SK-N-SH (cell line): ENCODE measurements at regions not wholly inside any gene's neighbourhood (a gene's known extent, or its start where the extent isn't known, plus 50 kb on each side); places are given as distances from the start of the nearest gene placed in this dataset.

Experiments used
- CTCF ChIP-seq: fragments of 200-600 bp; sonication (generic); IDR thresholded peaks from 2 replicates; pipeline ENCODE4 v1.6.1; 2017; ENCODE audit warnings: antibody characterized with exemption, mild to moderate bottlenecking, moderate library complexity
- EZH2phosphoT487 ChIP-seq: fragments of 200-600 bp; sonication (generic); IDR thresholded peaks from 2 replicates; pipeline ENCODE4 v1.6.1; 2017; ENCODE audit warnings: low read depth, mixed run types, mild to moderate bottlenecking, antibody characterized with exemption, moderate library complexity, borderline replicate concordance
- FOXJ3 ChIP-seq: sonication (generic); formaldehyde crosslinking; IDR thresholded peaks from 2 replicates; pipeline ENCODE4 v1.5.1; 2020; ENCODE audit warnings: mild to moderate bottlenecking, missing genetic modification reagents
- RAD21 ChIP-seq: IDR thresholded peaks from 2 replicates; pipeline ENCODE4 v1.6.1; 2012; ENCODE audit warnings: mild to moderate bottlenecking, low read length
- SIN3A ChIP-seq: IDR thresholded peaks from 2 replicates; pipeline ENCODE4 v1.6.1; 2012; ENCODE audit warnings: low read depth, mild to moderate bottlenecking, low read length, moderate library complexity, borderline replicate concordance
- YY1 ChIP-seq: IDR thresholded peaks from 2 replicates; pipeline ENCODE4 v1.4.0; 2012; ENCODE audit warnings: low read depth, mild to moderate bottlenecking
- TF ChIP-seq, protein P1 (sequence below): IDR thresholded peaks from 2 replicates; pipeline ENCODE4 v1.4.0; 2012; ENCODE audit warnings: low read depth, borderline replicate concordance
- TF ChIP-seq, protein P2 (sequence below): fragments of 150-350 bp; IDR thresholded peaks from 2 replicates; pipeline ENCODE4 v1.6.1; 2017; ENCODE audit warnings: antibody characterized with exemption, low read length, low read depth, borderline replicate concordance
- TF ChIP-seq, protein P3 (sequence below): IDR thresholded peaks from 2 replicates; pipeline ENCODE4 v1.4.0; 2012; ENCODE audit warnings: low read depth

GRCh38 chr1:5744911-5745799 lies 247.1 kb downstream of the NPHP4 start:
- no peak for TF ChIP-seq EZH2phosphoT487
- TF ChIP-seq CTCF, result no peak
- TF ChIP-seq, protein P1, sequence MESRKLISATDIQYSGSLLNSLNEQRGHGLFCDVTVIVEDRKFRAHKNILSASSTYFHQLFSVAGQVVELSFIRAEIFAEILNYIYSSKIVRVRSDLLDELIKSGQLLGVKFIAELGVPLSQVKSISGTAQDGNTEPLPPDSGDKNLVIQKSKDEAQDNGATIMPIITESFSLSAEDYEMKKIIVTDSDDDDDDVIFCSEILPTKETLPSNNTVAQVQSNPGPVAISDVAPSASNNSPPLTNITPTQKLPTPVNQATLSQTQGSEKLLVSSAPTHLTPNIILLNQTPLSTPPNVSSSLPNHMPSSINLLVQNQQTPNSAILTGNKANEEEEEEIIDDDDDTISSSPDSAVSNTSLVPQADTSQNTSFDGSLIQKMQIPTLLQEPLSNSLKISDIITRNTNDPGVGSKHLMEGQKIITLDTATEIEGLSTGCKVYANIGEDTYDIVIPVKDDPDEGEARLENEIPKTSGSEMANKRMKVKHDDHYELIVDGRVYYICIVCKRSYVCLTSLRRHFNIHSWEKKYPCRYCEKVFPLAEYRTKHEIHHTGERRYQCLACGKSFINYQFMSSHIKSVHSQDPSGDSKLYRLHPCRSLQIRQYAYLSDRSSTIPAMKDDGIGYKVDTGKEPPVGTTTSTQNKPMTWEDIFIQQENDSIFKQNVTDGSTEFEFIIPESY, result no peak
- no peak for TF ChIP-seq RAD21
- no peak for TF ChIP-seq YY1
- TF ChIP-seq FOXJ3, result no peak; the same call in 1 of the 2 replicates
- TF ChIP-seq, protein P2, sequence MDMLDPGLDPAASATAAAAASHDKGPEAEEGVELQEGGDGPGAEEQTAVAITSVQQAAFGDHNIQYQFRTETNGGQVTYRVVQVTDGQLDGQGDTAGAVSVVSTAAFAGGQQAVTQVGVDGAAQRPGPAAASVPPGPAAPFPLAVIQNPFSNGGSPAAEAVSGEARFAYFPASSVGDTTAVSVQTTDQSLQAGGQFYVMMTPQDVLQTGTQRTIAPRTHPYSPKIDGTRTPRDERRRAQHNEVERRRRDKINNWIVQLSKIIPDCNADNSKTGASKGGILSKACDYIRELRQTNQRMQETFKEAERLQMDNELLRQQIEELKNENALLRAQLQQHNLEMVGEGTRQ, result no peak
- TF ChIP-seq, protein P3, sequence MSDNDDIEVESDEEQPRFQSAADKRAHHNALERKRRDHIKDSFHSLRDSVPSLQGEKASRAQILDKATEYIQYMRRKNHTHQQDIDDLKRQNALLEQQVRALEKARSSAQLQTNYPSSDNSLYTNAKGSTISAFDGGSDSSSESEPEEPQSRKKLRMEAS, result no peak
- no peak for TF ChIP-seq SIN3A
